ENCODE measurements at regions not wholly inside any gene's neighbourhood (a gene's known extent, or its start where the extent isn't known, plus 50 kb on each side); places are given as distances from the start of the nearest gene placed in this dataset.
A peak's percentile ranks its signal among the peaks of the same experiment; 100 is the strongest.

- no peak for TF ChIP-seq CTCF (IDR thresholded peaks at IDR 0.05; ENCODE audit: insufficient read depth, missing control alignments)
- FAIRE-seq = no peak
- no peak for DNase-seq (ENCODE audit: insufficient read length, low spot score)
Observed at GRCh38 chr11:80603472-80603871, 1162.6 kb upstream of the TENM4 start.

DNA sequence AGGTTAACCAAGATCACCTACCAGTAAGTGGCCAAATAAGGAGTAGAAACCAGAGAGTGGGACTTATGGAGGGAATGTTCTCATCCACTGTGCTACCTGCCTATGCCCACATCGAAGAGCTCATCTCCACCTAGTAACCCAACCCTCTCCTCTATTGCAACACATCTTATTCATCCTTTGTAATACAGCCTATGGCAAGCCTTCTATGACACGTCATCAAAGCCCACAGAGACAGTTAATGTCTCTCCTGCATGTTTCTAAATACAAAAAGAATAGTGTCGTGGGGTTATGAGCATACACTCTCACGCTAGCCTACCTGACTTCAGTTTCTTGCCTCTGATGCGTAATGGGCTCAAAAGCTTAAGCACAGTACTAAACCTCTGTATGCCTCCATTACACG lies 1158.1 kb upstream of the TENM4 start:
- DNase-seq (ENCODE audit: insufficient read length, low spot score) (no peak), FAIRE-seq (no peak)
- TF ChIP-seq CTCF (IDR thresholded peaks at IDR 0.05; ENCODE audit: insufficient read depth, missing control alignments) = no peak

GRCh38 chr11:80596291-80596810 lies 1155.5 kb upstream of the TENM4 start:
- FAIRE-seq = no peak
- TF ChIP-seq CTCF (IDR thresholded peaks at IDR 0.05; ENCODE audit: insufficient read depth, missing control alignments) = no peak
- no peak for DNase-seq (ENCODE audit: insufficient read length, low spot score)

DNA sequence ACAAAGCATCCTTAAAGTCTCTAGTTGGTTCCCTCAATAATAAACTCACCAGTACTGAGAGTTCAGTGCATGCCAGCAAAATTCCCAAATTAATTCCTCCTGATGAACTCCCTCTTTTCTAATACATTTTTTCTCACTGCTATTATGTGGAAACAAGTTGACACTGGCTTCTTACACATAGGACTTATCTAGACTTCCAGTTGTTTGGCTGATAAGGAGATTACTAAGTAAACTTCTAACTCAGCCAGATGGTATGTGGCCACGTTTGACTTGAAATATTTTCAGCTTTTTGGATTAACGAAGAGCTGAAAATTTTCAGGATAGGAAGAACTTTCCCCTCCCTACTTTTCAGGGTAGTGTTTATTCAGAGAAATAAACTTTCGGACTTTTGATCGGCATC lies 1154.2 kb upstream of the TENM4 start:
- DNase-seq (ENCODE audit: insufficient read length, low spot score) (no peak), FAIRE-seq (no peak)
- TF ChIP-seq CTCF (IDR thresholded peaks at IDR 0.05; ENCODE audit: insufficient read depth, missing control alignments) = no peak

- no peak for DNase-seq (ENCODE audit: insufficient read length, low spot score)
- FAIRE-seq = no peak
- no peak for TF ChIP-seq CTCF (IDR thresholded peaks at IDR 0.05; ENCODE audit: insufficient read depth, missing control alignments)
Observed at GRCh38 chr11:80593648-80594374, 1153.0 kb upstream of the TENM4 start.

DNA sequence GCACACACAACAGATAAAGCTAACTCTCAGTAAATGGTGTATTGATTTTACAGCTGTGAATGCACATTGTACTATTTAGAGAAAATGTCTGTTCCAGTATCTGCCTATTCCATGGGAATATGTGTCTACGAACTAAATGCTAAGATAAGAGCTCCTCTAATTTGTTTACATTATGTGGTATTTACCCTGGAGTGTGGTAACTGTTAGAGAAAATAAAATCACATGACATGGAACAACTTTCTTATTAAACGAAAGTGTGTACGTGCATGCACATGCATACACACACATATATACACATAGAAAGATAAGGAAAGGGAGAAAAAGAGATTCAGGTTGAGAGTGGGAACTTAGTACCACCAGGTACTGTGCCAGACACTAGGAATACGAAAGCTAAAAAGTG lies 1151.7 kb upstream of the TENM4 start:
- FAIRE-seq (peak; percentile 58), DNase-seq (ENCODE audit: insufficient read length, low spot score) (no peak)
- TF ChIP-seq CTCF (IDR thresholded peaks at IDR 0.05; ENCODE audit: insufficient read depth, missing control alignments) = no peak

- DNase-seq (ENCODE audit: insufficient read length, low spot score) (no peak), FAIRE-seq (no peak)
- TF ChIP-seq CTCF (IDR thresholded peaks at IDR 0.05; ENCODE audit: insufficient read depth, missing control alignments) = no peak
Observed at GRCh38 chr11:80587906-80588305, 1147.1 kb upstream of the TENM4 start.
